Cardiac septum (tissue), 1 donor: ENCODE measurements at regions not wholly inside any gene's neighbourhood (a gene's known extent, or its start where the extent isn't known, plus 50 kb on each side); places are given as distances from the start of the nearest gene placed in this dataset.

Experiments
- DNase-seq: peaks from one replicate; pipeline ENCODE4 v3.0.0-alpha.2; 2020; ENCODE audit warnings: low spot score
- intact Hi-C: fragments of 100-400 bp; cut with DNase I; formaldehyde crosslinking; loops from one replicate; pipeline ENCODE4 v1.14.0; 2022
- donor health status: DM: no; HTN: no; CAD: no.

GRCh38 chr18:76688724-76689472 is 133.5 kb upstream of the ZNF236 start:
- no peak for DNase-seq
- intact Hi-C loops = loop anchor here (2.0 kb wide), 1 partner anchor 290 kb away; no protein-coding TSS in a partner anchor

GRCh38 chr18:76687304-76687962 is 134.9 kb upstream of the ZNF236 start:
- intact Hi-C loops = no loop called here
- DNase-seq = no peak

- intact Hi-C loops = no loop called here
- DNase-seq = no peak
Measured at GRCh38 chr18:76686737-76687231, 135.6 kb upstream of the ZNF236 start.

DNA sequence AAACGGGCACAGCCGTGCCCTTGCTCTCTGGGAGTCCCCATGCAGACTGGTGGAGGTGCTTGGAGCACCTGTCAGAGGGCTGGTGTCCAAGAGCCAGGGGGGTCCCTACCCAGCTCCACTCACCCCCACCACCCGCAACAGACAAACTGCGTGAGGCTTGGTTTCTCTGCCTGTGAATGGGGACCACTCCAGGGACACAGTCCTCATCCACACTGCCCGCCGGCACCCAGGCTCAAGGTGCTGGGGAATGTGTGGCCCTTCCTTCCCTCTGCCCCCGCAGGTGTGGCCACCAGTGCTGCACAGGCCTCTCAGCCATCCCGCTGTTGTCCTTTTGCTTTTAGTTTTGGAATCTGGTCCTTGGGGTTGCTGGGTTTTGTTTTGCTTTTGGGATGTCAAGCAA is 136.5 kb upstream of the ZNF236 start:
- no peak for DNase-seq
- intact Hi-C loops = no loop called here

GRCh38 chr18:76685402-76685801 is 137.0 kb upstream of the ZNF236 start:
- intact Hi-C loops = no loop called here
- no peak for DNase-seq

DNA sequence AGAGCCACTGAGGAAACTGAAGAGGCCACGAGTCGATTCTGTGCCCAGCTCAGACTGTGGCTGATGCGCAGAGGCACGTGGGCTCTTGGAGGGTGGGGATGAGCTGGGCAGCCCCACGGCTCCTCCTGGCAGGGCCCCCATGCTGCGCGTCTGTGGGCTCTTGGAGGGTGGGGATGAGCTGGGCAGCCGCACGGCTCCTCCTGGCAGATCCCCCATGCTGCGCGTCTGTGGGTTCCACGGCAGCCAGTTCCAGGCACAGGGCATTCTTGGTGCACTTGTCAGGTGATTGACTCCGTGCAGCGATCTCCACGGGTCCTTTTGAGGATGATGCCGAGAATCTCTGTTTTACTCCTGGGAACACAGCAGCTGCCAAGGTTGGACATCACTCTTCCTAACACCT is 138.1 kb upstream of the ZNF236 start:
- intact Hi-C loops = no loop called here
- no peak for DNase-seq

GRCh38 chr18:76679945-76680344 is 142.4 kb upstream of the ZNF236 start:
- intact Hi-C loops = no loop called here
- DNase-seq = no peak

DNA sequence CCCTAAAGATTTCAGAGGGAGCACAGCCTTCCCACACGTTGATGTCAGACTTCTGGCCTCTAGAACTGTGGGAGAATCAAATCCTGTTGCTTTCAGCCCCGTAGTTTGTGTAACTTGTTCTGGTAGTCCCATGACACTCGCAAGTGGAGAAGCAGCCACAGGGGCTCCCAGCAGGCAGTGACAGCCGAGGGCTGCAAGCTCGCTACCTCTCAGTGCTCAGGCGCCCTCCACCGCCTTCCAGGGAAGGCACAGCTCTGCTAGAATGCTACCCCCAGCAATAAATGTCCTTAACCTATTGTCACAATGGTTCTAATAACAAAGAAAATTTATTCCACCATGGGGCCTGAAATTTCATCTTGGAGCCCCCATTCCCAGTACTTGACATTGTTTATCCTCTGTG is 143.1 kb upstream of the ZNF236 start:
- intact Hi-C loops = no loop called here
- no peak for DNase-seq

DNA sequence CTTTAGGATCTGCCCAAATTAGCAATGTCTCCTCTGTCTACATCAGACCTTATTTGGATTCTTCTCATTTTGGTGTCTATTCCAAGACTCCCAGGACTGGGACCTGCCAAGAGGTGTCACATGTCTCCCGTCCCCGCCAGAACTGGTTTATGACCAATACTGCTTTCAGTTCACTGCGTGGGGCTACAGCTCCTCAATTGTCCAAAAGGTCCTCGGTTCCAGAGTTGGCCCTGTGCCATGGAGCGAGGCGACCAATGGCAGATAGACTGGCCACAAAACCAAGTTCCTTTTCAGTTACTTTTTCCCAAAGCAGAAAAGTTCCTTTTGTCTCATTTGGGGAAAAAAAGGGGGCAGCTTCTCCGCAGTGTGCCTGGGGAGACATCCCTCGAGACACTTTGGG is 144.1 kb upstream of the ZNF236 start:
- intact Hi-C loops = no loop called here
- no peak for DNase-seq

DNA sequence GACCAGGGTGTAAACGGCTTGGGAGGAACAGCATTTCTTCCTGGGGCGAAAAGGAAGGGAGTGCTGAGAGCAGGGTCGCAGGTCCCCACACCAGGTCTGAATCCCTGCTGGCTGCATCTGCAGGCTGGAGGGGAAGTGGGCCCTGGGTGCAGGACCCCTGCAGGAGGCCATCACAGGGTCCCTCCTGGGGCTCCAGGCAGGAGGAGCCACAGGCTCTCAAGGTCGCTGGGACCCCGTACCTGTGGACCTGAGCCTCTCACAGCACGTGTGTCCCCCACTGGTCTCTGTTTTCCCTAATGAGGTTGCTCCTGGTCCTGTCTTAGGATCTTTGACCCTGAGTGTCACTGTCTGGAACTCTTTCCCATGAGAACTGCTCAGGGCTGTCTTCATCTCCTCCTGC is 147.8 kb upstream of the ZNF236 start:
- intact Hi-C loops = no loop called here
- no peak for DNase-seq

DNA sequence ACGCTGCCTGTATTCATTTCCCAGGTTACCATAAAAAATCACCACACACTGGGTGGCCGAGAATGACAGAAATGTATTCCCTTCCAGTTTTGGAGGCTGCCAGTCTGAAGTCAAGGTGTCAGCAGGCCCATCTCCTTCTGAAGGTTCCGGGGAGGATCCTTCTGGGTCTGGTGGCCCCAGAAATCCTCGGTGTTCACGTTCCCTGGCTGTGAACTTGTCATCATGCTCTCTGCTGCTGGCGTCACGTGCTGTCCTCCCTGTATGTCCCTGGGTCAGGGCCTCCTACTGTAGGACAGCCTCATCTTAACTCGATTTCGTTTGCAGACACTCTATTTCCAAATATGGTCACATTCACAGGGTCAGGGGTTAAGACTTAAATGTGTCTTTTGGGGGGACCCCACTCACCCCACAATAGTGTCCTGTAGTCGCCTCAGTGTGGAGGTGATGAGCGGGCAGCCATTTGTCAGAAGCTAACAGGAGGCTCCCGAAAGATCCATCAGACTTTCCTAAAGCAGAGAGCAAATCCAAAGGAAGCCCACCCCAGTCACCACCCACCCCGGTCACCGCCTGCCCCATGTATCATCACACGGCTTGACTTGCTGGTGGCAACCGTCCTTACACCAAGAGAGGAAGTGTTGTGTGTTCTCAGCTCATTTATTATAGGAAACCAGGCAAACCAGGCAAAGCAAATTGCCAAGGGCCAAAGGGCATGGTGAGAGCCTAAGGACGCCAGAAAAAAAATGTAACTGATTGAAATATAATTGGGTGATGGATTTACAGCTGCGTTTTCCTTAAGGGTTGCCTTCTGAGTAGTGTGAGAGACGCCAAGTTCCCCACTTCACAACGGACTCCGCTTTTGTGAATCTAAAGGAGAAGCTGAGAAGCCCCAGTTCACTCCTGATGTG is 148.8 kb upstream of the ZNF236 start:
- intact Hi-C loops = no loop called here
- DNase-seq = no peak

GRCh38 chr18:76672627-76673026 is 149.7 kb upstream of the ZNF236 start:
- intact Hi-C loops = no loop called here
- no peak for DNase-seq

DNA sequence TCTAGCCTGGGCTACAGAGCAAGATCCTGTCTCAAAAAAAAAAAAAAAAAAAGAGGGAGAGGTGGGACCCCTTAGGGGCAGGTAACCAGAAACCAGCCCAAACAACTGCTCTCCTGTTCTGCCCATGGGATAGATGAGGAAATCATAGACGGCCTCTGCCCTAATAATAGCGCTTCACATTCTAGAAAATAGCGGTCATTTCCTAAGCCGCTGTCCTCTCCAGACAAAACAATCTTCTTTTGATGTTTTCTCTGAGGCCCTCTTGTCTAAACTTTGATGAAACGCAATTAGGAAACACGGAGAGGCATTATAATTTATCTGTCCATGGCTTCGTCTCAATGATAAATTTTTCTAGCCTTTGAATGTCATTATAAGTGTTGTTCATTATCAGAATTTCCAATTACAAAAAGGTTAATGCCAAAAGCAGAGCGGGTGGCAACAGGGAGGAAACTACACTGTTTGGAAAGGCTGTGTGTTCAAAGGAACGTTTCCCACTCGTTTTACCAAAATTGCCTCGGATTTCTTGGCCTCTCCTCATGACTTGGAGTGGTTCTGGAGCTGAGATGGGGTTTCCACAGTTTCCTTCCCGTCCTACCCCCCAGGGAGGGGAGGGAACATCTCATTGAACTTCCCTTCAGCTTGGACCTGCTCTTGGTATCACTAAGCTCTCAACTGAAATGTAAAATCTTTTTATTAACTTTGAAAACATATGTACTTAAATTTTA is 151.6 kb upstream of the ZNF236 start:
- intact Hi-C loops = no loop called here
- DNase-seq = no peak

DNA sequence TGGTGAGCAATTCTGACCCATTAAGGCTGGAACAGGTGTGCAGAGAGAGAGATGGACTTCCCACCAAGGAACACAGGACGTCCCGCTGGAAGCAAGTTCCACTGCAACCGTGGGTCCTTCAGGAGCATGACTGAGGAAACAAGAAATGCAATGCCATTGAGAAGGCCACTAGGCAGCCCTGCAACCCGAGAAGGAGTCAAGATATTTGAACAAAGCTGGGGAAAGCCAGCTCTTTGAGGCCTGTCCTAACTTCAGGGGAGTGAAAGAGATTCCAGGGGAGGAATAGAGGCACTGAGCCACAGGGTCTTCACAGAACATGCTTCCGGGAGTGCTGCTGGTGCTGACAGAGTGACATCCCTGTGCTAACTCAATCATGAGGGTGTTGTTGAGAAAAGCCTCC is 153.8 kb upstream of the ZNF236 start:
- intact Hi-C loops = no loop called here
- DNase-seq = no peak

- intact Hi-C loops = no loop called here
- no peak for DNase-seq
Measured at GRCh38 chr18:76668119-76668518, 154.2 kb upstream of the ZNF236 start.

- intact Hi-C loops = no loop called here
- no peak for DNase-seq
Measured at GRCh38 chr18:76667603-76668002, 154.8 kb upstream of the ZNF236 start.

GRCh38 chr18:76662626-76663025 is 159.7 kb upstream of the ZNF236 start:
- DNase-seq = no peak
- intact Hi-C loops = no loop called here

DNA sequence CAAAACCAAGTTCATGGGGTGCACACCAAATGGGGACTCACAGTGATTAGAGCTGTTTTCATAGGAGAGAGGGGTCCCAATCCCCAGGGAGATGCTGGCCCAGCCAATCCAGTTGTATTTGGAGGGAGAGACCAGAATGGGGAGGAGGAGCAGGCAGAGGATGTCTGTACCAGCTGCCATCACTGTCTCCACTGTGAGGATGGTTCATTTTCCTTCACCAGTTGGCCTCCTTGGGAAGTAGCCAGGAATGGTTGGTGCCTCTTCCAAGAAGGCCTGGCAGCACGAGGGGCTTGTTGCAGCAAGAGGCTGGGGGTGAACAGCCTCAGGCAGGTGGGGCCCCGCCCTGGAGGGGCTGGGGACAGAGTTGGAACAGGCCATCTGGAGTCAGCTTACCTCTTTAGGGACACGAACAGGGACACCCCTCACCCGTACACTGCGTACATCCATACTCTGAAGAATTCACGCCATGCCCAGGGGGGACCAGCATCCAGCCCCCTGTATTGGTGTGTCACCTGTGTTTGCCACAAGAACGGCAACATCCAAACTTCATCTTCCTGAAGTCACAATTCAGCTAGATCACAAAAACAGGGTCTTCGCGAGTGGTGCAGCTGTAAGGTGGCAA is 161.7 kb upstream of the ZNF236 start:
- DNase-seq = no peak
- intact Hi-C loops = no loop called here

- no peak for DNase-seq
- intact Hi-C loops = no loop called here
Measured at GRCh38 chr18:76658627-76659026, 163.6 kb upstream of the ZNF516 start.
